ENCODE measurements at regions not wholly inside any gene's neighbourhood (a gene's known extent, or its start where the extent isn't known, plus 50 kb on each side); places are given as distances from the start of the nearest gene placed in this dataset.

- no peaks in the 10 kb centered on the region for H3K27me3 ChIP-seq (ENCODE audit: insufficient read depth, low read depth, low read length)
- H3K9me2 ChIP-seq (ENCODE audit: insufficient read depth, low read length): no peaks in the 10 kb centered on the region
- no peak overlapping the region for H3K4me3 ChIP-seq (ENCODE audit: low read length)
- no peaks in the 10 kb centered on the region for H4K20me1 ChIP-seq (ENCODE audit: insufficient read depth)
- H3K9ac ChIP-seq (ENCODE audit: low read length): no peak overlapping the region
- H2AFZ ChIP-seq (ENCODE audit: low read depth, low read length): no peak overlapping the region
- no peaks in the 10 kb centered on the region for H3K9me3 ChIP-seq (ENCODE audit: low read length)
- no peaks in the 10 kb centered on the region for H3K79me2 ChIP-seq (replicated peaks; ENCODE audit: insufficient read depth, low read length)
- no peaks in the 10 kb centered on the region for H3F3A ChIP-seq (ENCODE audit: insufficient read depth, low read length, poor library complexity, severe bottlenecking)
- H3K4me2 ChIP-seq (ENCODE audit: low read length): no peak overlapping the region
- TF ChIP-seq RAD21 (conservative IDR thresholded peaks at IDR 0.05): no peak
- no peak for TF ChIP-seq CTCF (IDR thresholded peaks at IDR 0.05; ENCODE audit: poor library complexity, severe bottlenecking)
- H3K36me3 ChIP-seq (ENCODE audit: insufficient read depth, low read length): no peaks in the 10 kb centered on the region
- H3K27ac ChIP-seq (ENCODE audit: low read length): no peak overlapping the region
Observed at GRCh38 chr9:96067600-96067999, 192.1 kb downstream of the ERCC6L2 start.

GRCh38 chr9:96067004-96067403 lies 191.5 kb downstream of the ERCC6L2 start:
- no peaks in the 10 kb centered on the region for H3K9me2 ChIP-seq (ENCODE audit: insufficient read depth, low read length)
- no peaks in the 10 kb centered on the region for H3K27me3 ChIP-seq (ENCODE audit: insufficient read depth, low read depth, low read length)
- no peaks in the 10 kb centered on the region for H3K79me2 ChIP-seq (replicated peaks; ENCODE audit: insufficient read depth, low read length)
- H3K4me2 ChIP-seq (ENCODE audit: low read length): no peak overlapping the region
- no peaks in the 10 kb centered on the region for H3K9me3 ChIP-seq (ENCODE audit: low read length)
- no peak for TF ChIP-seq SMC3 (conservative IDR thresholded peaks at IDR 0.05; ENCODE audit: poor library complexity)
- no peak for TF ChIP-seq RAD21 (conservative IDR thresholded peaks at IDR 0.05)
- no peak for TF ChIP-seq POLR2AphosphoS5 (IDR thresholded peaks at IDR 0.05)
- TF ChIP-seq REST (IDR thresholded peaks at IDR 0.05; ENCODE audit: borderline replicate concordance): no peak
- no peak overlapping the region for H3K4me3 ChIP-seq (ENCODE audit: low read length)
- no peak overlapping the region for H3K9ac ChIP-seq (ENCODE audit: low read length)
- H3F3A ChIP-seq (ENCODE audit: insufficient read depth, low read length, poor library complexity, severe bottlenecking): no peaks in the 10 kb centered on the region
- no peaks in the 10 kb centered on the region for H3K36me3 ChIP-seq (ENCODE audit: insufficient read depth, low read length)
- no peak overlapping the region for H3K27ac ChIP-seq (ENCODE audit: low read length)
- H4K20me1 ChIP-seq (ENCODE audit: insufficient read depth): no peaks in the 10 kb centered on the region
- no peak overlapping the region for H2AFZ ChIP-seq (ENCODE audit: low read depth, low read length)

- Histone ChIP-seq H3K9me3 (ENCODE audit: low read length) (no peaks in the 10 kb centered on the region), H2AFZ (ENCODE audit: low read depth, low read length) (no peak overlapping the region), H3K4me3 (ENCODE audit: low read length) (no peak overlapping the region), H3K9ac (ENCODE audit: low read length) (no peak overlapping the region), H3K9me2 (ENCODE audit: insufficient read depth, low read length) (no peaks in the 10 kb centered on the region), H3K27me3 (ENCODE audit: insufficient read depth, low read depth, low read length) (no peaks in the 10 kb centered on the region), H3F3A (ENCODE audit: insufficient read depth, low read length, poor library complexity, severe bottlenecking) (no peaks in the 10 kb centered on the region), H3K4me2 (ENCODE audit: low read length) (no peak overlapping the region), H3K79me2 (replicated peaks; ENCODE audit: insufficient read depth, low read length) (no peaks in the 10 kb centered on the region), H4K20me1 (ENCODE audit: insufficient read depth) (no peaks in the 10 kb centered on the region), H3K36me3 (ENCODE audit: insufficient read depth, low read length) (no peaks in the 10 kb centered on the region), H3K27ac (ENCODE audit: low read length) (no peak overlapping the region)
- TF ChIP-seq EP300 (conservative IDR thresholded peaks at IDR 0.05; ENCODE audit: poor library complexity, severe bottlenecking) (no peak), POLR2AphosphoS5 (IDR thresholded peaks at IDR 0.05) (no peak), REST (IDR thresholded peaks at IDR 0.05; ENCODE audit: borderline replicate concordance) (no peak), MXI1 (conservative IDR thresholded peaks at IDR 0.05; ENCODE audit: poor library complexity, severe bottlenecking) (no peak), RAD21 (conservative IDR thresholded peaks at IDR 0.05) (no peak), CTCF (IDR thresholded peaks at IDR 0.05; ENCODE audit: poor library complexity, severe bottlenecking) (no peak), SMC3 (conservative IDR thresholded peaks at IDR 0.05; ENCODE audit: poor library complexity) (no peak), TAF1 (IDR thresholded peaks at IDR 0.05; ENCODE audit: low read depth) (no peak), EZH2 (IDR thresholded peaks at IDR 0.05; ENCODE audit: borderline replicate concordance, insufficient read depth, low read length, poor library complexity, severe bottlenecking) (no peak)
Observed at GRCh38 chr9:96065482-96066251, 190.2 kb downstream of the ERCC6L2 start.

All from neural cell (in vitro differentiated cells).